ENCODE measurements at regions not wholly inside any gene's neighbourhood (a gene's known extent, or its start where the extent isn't known, plus 50 kb on each side); places are given as distances from the start of the nearest gene placed in this dataset.

GRCh38 chr15:26001201-26001600 is 138.1 kb upstream of the ATP10A start:
- TF ChIP-seq POLR2AphosphoS5 (IDR thresholded peaks at IDR 0.05; ENCODE audit: low read depth, low read length) (no peak), POLR2A (IDR thresholded peaks at IDR 0.05; ENCODE audit: low read depth, low read length) (no peak), TAF1 (IDR thresholded peaks at IDR 0.05; ENCODE audit: low read depth, low read length) (no peak), POU2F2 (IDR thresholded peaks at IDR 0.05; ENCODE audit: low read depth, low read length) (no peak), SPI1 (IDR thresholded peaks at IDR 0.05; ENCODE audit: low read depth, low read length) (no peak), PAX5 (IDR thresholded peaks at IDR 0.05; ENCODE audit: insufficient read depth, low read length, severe bottlenecking) (no peak)

Data from GM12891 (cell line).